ENCODE measurements at regions not wholly inside any gene's neighbourhood (a gene's known extent, or its start where the extent isn't known, plus 50 kb on each side); places are given as distances from the start of the nearest gene placed in this dataset.

- H3K27ac ChIP-seq: no peak overlapping the region
- no peak for DNase-seq (ENCODE audit: low spot score in 2 of 2)
- no peak overlapping the region for H3K4me3 ChIP-seq
- TF ChIP-seq, protein P1, sequence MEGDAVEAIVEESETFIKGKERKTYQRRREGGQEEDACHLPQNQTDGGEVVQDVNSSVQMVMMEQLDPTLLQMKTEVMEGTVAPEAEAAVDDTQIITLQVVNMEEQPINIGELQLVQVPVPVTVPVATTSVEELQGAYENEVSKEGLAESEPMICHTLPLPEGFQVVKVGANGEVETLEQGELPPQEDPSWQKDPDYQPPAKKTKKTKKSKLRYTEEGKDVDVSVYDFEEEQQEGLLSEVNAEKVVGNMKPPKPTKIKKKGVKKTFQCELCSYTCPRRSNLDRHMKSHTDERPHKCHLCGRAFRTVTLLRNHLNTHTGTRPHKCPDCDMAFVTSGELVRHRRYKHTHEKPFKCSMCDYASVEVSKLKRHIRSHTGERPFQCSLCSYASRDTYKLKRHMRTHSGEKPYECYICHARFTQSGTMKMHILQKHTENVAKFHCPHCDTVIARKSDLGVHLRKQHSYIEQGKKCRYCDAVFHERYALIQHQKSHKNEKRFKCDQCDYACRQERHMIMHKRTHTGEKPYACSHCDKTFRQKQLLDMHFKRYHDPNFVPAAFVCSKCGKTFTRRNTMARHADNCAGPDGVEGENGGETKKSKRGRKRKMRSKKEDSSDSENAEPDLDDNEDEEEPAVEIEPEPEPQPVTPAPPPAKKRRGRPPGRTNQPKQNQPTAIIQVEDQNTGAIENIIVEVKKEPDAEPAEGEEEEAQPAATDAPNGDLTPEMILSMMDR (IDR thresholded peaks at IDR 0.05): no peak
- TF ChIP-seq EP300 (IDR thresholded peaks at IDR 0.05) (no peak), POLR2A (IDR thresholded peaks at IDR 0.05) (no peak)
- H3K27me3 ChIP-seq: no peaks in the 10 kb centered on the region
- H3K4me1 ChIP-seq: no peaks in the 10 kb centered on the region
- no peaks in the 10 kb centered on the region for H3K9me3 ChIP-seq
- no peaks in the 10 kb centered on the region for H3K36me3 ChIP-seq
Observed at GRCh38 chr1:195962051-195962450, 646.2 kb downstream of the KCNT2 start.

DNA sequence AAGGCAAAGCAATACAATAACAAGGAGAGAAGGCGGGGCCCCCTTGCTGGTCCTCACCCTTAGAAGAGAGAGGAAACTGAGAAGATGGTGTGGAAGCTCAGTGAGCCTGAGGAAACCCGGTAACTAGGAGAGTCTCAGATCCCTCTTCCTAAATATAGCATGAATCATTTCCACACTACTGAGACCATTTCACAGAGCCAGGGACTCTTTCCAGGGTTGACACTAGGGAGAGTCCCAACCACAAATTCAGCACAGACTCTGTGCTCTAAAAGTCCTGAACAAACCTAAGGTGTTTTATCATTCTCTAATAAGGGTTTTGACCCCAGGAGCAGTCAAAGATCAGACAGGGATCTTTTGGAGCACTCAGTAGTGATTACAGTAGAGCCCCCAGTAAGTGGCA, 647.7 kb downstream of the KCNT2 start:
- Histone ChIP-seq H3K4me3 (no peak overlapping the region), H3K9me3 (no peaks in the 10 kb centered on the region), H3K4me1 (no peaks in the 10 kb centered on the region), H3K27ac (no peak overlapping the region), H3K27me3 (no peaks in the 10 kb centered on the region), H3K36me3 (no peaks in the 10 kb centered on the region)
- 65 to 86% methylated on average over 2 of the region's 2 CpGs for WGBS, 2 donors
- DNase-seq (ENCODE audit: low spot score in 2 of 2): no peak
- no peak for TF ChIP-seq EP300 (IDR thresholded peaks at IDR 0.05)
- TF ChIP-seq, protein P1 (IDR thresholded peaks at IDR 0.05): no peak
- no peak for TF ChIP-seq POLR2A (IDR thresholded peaks at IDR 0.05)

- no peaks in the 10 kb centered on the region for H3K9me3 ChIP-seq
- no peak for DNase-seq (ENCODE audit: low spot score in 2 of 2)
- WGBS, 2 donors: 71 to 73% methylated on average over 4 of the region's 4 CpGs
Observed at GRCh38 chr1:195958131-195958530, 650.1 kb downstream of the KCNT2 start.

DNA sequence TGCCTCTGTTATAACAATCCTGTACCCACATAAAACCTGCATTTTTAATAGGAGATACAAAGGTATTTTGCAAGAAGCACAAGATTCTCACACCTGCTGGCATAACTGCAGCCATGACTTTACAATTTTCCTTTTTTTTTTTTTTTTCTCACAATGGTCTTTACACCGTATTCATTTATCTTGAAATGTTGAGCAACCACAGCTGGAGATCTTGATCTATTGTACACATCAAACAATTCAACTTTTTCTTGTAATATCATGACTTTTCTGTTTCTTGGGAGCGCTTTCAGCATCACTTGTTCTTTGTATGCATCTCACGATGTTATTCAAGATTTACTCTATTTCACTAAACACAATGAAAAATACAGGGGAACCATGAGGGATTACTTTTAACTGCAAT, 651.4 kb downstream of the KCNT2 start:
- no peak overlapping the region for H3K27ac ChIP-seq
- no peak for TF ChIP-seq POLR2A (IDR thresholded peaks at IDR 0.05)
- no peak for TF ChIP-seq EP300 (IDR thresholded peaks at IDR 0.05)
- TF ChIP-seq, protein P1 (IDR thresholded peaks at IDR 0.05): no peak
- H3K4me1 ChIP-seq: no peaks in the 10 kb centered on the region
- WGBS, 2 donors: 77 to 80% methylated on average over 3 of the region's 3 CpGs
- H3K27me3 ChIP-seq: no peaks in the 10 kb centered on the region
- H3K9me3 ChIP-seq: no peaks in the 10 kb centered on the region
- no peak overlapping the region for H3K4me3 ChIP-seq
- no peak for DNase-seq (ENCODE audit: low spot score in 2 of 2)
- H3K36me3 ChIP-seq: no peaks in the 10 kb centered on the region

More at GRCh38 chr1:195958131-195958530, 650.1 kb downstream of the KCNT2 start:
- Histone ChIP-seq H3K4me3 (no peak overlapping the region), H3K36me3 (no peaks in the 10 kb centered on the region), H3K27me3 (no peaks in the 10 kb centered on the region), H3K4me1 (no peaks in the 10 kb centered on the region), H3K27ac (no peak overlapping the region)
- TF ChIP-seq POLR2A (IDR thresholded peaks at IDR 0.05) (no peak), EP300 (IDR thresholded peaks at IDR 0.05) (no peak)
- TF ChIP-seq, protein P1 (IDR thresholded peaks at IDR 0.05): no peak

DNA sequence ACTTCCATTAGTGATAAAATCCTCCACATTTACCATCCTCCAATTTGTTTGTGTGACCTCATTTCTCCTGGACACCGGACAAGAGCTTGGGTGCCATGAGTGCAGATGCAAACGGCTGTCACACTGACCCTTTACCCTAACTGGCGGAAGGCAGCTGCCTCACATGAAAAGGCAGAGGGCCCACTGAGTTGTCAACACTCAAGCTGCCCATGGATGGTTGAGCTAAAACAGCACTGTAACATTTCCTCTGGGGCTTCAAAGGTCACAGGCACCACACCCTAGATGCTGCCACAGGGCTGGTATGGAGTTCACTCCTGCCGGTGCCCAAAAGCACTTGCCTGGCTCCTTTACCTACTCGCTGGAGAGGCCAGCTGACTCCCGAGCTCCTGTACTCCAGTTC, 653.4 kb downstream of the KCNT2 start:
- DNase-seq (ENCODE audit: low spot score in 2 of 2): no peak
- H3K9me3 ChIP-seq: no peaks in the 10 kb centered on the region
- no peak overlapping the region for H3K27ac ChIP-seq
- H3K36me3 ChIP-seq: no peaks in the 10 kb centered on the region
- no peaks in the 10 kb centered on the region for H3K4me1 ChIP-seq
- 78 to 85% methylated on average over 6 of the region's 6 CpGs for WGBS, 2 donors
- no peaks in the 10 kb centered on the region for H3K27me3 ChIP-seq
- TF ChIP-seq POLR2A (IDR thresholded peaks at IDR 0.05) (no peak), EP300 (IDR thresholded peaks at IDR 0.05) (no peak)
- TF ChIP-seq, protein P1 (IDR thresholded peaks at IDR 0.05): no peak
- H3K4me3 ChIP-seq: no peak overlapping the region
